ENCODE measurements at regions not wholly inside any gene's neighbourhood (a gene's known extent, or its start where the extent isn't known, plus 50 kb on each side); places are given as distances from the start of the nearest gene placed in this dataset.

- H3K9me3 Mint-ChIP-seq (ENCODE audit: unreplicated experiment) = no peaks in the 10 kb centered on the region
- no peak overlapping the region for H3K27ac Mint-ChIP-seq (ENCODE audit: unreplicated experiment)
- H3K36me3 Mint-ChIP-seq (ENCODE audit: unreplicated experiment) = no peaks in the 10 kb centered on the region
- H3K4me1 Mint-ChIP-seq (ENCODE audit: unreplicated experiment) = no peaks in the 10 kb centered on the region
- no peak overlapping the region for H3K4me3 Mint-ChIP-seq (ENCODE audit: unreplicated experiment)
- no peaks in the 10 kb centered on the region for H3K27me3 Mint-ChIP-seq (ENCODE audit: unreplicated experiment)
- DNase-seq (ENCODE audit: extremely low spot score, unreplicated experiment) = no peak
- TF ChIP-seq CTCF (IDR thresholded peaks at IDR 0.05) = no peak
These were observed 183.4 kb downstream of the ABCC12 start for GRCh38 chr16:47972246-47972985.

- H3K27me3 Mint-ChIP-seq (ENCODE audit: unreplicated experiment) = no peaks in the 10 kb centered on the region
- DNase-seq (ENCODE audit: extremely low spot score, unreplicated experiment) = no peak
- H3K9me3 Mint-ChIP-seq (ENCODE audit: unreplicated experiment) = no peaks in the 10 kb centered on the region
- no peaks in the 10 kb centered on the region for H3K4me1 Mint-ChIP-seq (ENCODE audit: unreplicated experiment)
- H3K27ac Mint-ChIP-seq (ENCODE audit: unreplicated experiment) = no peak overlapping the region
- no peak overlapping the region for H3K4me3 Mint-ChIP-seq (ENCODE audit: unreplicated experiment)
- no peaks in the 10 kb centered on the region for H3K36me3 Mint-ChIP-seq (ENCODE audit: unreplicated experiment)
- TF ChIP-seq CTCF (IDR thresholded peaks at IDR 0.05) = no peak
These were observed 184.6 kb downstream of the ABCC12 start for GRCh38 chr16:47971225-47971624.

- Mint-ChIP-seq H3K36me3 (ENCODE audit: unreplicated experiment) (no peaks in the 10 kb centered on the region), H3K4me1 (ENCODE audit: unreplicated experiment) (no peaks in the 10 kb centered on the region), H3K4me3 (ENCODE audit: unreplicated experiment) (no peak overlapping the region)
These were observed 185.4 kb downstream of the ABCC12 start for GRCh38 chr16:47970291-47970931.

GRCh38 chr16:47967374-47967773 is 188.4 kb downstream of the ABCC12 start:
- peaks cover 2% of the 10 kb centered on the region for H3K27me3 Mint-ChIP-seq (ENCODE audit: unreplicated experiment)
- no peak for TF ChIP-seq CTCF (IDR thresholded peaks at IDR 0.05)
- H3K27ac Mint-ChIP-seq (ENCODE audit: unreplicated experiment) = no peak overlapping the region
- H3K9me3 Mint-ChIP-seq (ENCODE audit: unreplicated experiment) = no peaks in the 10 kb centered on the region
- DNase-seq (ENCODE audit: extremely low spot score, unreplicated experiment) = no peak
- no peak overlapping the region for H3K4me3 Mint-ChIP-seq (ENCODE audit: unreplicated experiment)
- no peaks in the 10 kb centered on the region for H3K4me1 Mint-ChIP-seq (ENCODE audit: unreplicated experiment)
- no peaks in the 10 kb centered on the region for H3K36me3 Mint-ChIP-seq (ENCODE audit: unreplicated experiment)

More at GRCh38 chr16:47970291-47970931, 185.4 kb downstream of the ABCC12 start:
- Mint-ChIP-seq H3K27ac (ENCODE audit: unreplicated experiment) (no peak overlapping the region), H3K9me3 (ENCODE audit: unreplicated experiment) (no peaks in the 10 kb centered on the region), H3K27me3 (ENCODE audit: unreplicated experiment) (no peaks in the 10 kb centered on the region)
- no peak for TF ChIP-seq CTCF (IDR thresholded peaks at IDR 0.05)
- DNase-seq (ENCODE audit: extremely low spot score, unreplicated experiment) = no peak

GRCh38 chr16:47966325-47966724 is 189.5 kb downstream of the ABCC12 start:
- Mint-ChIP-seq H3K36me3 (ENCODE audit: unreplicated experiment) (no peaks in the 10 kb centered on the region), H3K27ac (ENCODE audit: unreplicated experiment) (no peak overlapping the region), H3K9me3 (ENCODE audit: unreplicated experiment) (no peaks in the 10 kb centered on the region), H3K27me3 (ENCODE audit: unreplicated experiment) (peaks cover 2% of the 10 kb centered on the region), H3K4me3 (ENCODE audit: unreplicated experiment) (no peak overlapping the region), H3K4me1 (ENCODE audit: unreplicated experiment) (no peaks in the 10 kb centered on the region)
- no peak for DNase-seq (ENCODE audit: extremely low spot score, unreplicated experiment)
- TF ChIP-seq CTCF (IDR thresholded peaks at IDR 0.05) = no peak
